Vagina (tissue), 2 donors: ENCODE measurements at regions not wholly inside any gene's neighbourhood (a gene's known extent, or its start where the extent isn't known, plus 50 kb on each side); places are given as distances from the start of the nearest gene placed in this dataset.

Experiments
- POLR2A ChIP-seq, 2 donors: fragments of 450-650 bp; IDR thresholded peaks; one replicate each; pipeline ENCODE4 v1.6.1; 2017; ENCODE audit warnings: antibody characterized with exemption in 2 of 2, mild to moderate bottlenecking in 2 of 2, moderate library complexity in 2 of 2
- TF ChIP-seq, protein P1 (sequence below), 3 experiments: fragments of 450-650 bp in 2 of 3; fragments of 200-600 bp in 1 of 3; sonication (generic) in 1 of 3; IDR thresholded peaks; one replicate each; pipeline ENCODE4 v1.5.1; 2017 to 2019; ENCODE audit warnings: antibody characterized with exemption in 3 of 3, mild to moderate bottlenecking in 2 of 3, moderate library complexity in 2 of 3

- TF ChIP-seq, protein P1, sequence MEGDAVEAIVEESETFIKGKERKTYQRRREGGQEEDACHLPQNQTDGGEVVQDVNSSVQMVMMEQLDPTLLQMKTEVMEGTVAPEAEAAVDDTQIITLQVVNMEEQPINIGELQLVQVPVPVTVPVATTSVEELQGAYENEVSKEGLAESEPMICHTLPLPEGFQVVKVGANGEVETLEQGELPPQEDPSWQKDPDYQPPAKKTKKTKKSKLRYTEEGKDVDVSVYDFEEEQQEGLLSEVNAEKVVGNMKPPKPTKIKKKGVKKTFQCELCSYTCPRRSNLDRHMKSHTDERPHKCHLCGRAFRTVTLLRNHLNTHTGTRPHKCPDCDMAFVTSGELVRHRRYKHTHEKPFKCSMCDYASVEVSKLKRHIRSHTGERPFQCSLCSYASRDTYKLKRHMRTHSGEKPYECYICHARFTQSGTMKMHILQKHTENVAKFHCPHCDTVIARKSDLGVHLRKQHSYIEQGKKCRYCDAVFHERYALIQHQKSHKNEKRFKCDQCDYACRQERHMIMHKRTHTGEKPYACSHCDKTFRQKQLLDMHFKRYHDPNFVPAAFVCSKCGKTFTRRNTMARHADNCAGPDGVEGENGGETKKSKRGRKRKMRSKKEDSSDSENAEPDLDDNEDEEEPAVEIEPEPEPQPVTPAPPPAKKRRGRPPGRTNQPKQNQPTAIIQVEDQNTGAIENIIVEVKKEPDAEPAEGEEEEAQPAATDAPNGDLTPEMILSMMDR (IDR thresholded peaks at IDR 0.05): no peak
- no peak for TF ChIP-seq POLR2A (IDR thresholded peaks at IDR 0.05)
Observed at GRCh38 chr14:34137001-34137745, 186.3 kb upstream of the EGLN3 start.
